ENCODE measurements at regions not wholly inside any gene's neighbourhood (a gene's known extent, or its start where the extent isn't known, plus 50 kb on each side); places are given as distances from the start of the nearest gene placed in this dataset.
"Not testable (repeated sequence)": the region's sequence is repeated elsewhere in the genome, so short reads cannot be mapped to it uniquely, and the experiment has no call there.

DNA sequence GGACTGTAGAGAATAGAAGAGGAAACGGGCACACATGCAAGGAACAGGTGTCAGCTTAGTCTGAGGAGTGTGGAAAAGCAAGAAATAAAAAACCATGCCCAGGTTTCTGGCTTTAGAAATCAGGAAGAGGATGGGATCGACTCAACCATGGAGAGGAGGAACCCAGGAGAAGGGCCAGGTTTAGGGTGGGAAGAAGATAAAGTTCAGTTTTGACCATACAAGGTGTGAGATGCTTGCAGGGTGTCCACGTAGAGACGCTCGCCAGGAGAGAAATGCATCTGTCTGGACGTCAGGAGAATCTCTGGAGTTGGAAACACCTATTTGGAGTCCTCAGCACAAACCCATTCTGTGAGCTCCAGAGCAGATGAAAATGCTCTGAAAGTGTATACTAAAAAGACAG, 275.1 kb downstream of the CYRIA start:
- no peak for DNase-seq

DNA sequence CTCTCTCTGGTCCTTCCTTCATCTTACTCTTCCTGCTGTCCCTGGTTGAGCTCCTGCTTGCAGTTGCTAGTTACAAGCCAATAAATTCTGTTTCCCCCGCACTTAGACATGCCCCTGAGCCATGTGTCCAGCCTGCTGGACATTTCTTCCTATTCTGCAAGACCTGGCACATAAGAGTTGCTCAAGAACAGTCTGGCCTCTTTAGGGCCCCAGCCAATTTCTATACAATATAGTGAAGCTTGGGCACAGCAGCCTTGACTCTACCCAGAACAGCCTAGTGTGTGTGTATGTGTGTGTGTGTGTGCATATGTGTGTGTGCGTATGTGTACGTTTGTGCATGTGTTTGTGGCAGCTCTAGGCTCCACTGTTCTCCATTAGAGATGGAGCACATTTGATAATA, 276.0 kb downstream of the CYRIA start:
- no peak for DNase-seq

DNA sequence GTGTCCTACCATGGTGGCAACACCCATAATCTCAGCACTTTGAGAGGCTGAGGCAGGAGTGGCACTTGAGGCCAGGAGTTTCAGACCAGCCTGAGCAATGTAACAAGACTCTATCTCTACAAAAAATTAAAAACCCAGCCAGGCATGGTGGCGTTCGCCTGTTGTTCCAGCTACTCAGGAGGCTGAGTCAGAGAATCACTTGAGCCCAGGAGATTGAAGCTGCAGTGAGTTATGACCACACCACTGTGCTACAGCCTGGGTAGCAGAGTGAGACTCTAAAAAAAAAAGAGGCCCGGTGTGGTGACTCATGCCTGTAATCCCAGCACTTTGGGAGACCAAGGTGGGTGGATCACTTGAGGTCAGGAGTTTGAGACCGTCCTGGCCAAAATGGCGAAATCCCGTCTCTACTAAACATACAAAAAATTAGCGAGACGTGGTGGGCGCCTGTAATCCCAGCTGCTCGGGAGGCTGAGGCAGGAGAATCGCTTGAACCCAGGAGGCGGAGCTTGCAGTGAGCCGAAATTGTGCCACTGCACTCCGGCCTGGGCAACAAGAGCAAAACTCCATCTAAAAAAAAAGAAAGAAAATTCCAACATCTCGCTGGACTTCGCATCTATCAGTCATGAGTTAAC, 277.3 kb downstream of the CYRIA start:
- DNase-seq = not testable (repeated sequence)

DNA sequence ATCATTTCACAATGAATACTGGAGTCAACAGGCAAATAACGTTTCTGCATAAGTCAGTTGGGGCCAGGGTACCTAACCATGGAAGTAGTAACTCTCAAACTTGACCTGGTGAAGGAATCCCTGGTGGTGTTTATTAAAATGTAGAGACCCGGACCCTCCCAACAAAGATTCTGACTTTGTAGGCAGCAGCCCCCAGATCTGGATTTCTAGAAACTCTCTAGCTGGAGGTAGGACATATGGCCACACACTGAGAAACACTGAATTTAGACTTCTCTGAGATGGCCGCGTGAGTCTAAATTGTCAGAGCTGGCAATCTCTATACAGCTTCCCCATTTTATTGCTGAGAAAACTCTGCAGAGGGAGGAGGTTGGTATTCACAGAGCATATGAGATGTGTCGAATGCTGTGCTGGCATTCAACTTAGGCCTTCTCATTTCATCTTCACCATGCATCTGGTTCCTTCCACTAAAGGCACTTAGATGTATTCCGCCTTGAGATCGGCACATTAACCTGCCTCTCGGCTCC, 278.1 kb downstream of the CYRIA start:
- no peak for DNase-seq

DNA sequence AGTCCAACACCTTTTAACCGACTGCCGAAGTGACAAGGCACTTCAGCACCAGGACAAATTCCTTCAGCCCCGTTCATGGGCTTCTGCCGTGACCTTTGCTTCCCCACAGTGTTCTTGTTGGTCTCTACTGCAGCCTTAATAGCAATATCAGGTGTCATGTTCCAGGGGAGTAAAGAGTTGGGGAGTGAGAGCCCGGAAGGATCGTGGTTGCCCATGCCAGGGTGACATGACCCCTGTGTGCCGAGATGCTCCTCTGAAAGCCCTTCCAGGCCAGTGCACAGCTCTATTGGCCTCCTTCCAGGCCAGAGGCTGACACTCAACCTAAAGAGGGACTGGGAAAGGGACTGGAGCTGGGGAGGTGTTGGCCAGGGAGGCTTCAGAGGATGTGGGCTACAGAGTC, 279.2 kb downstream of the CYRIA start:
- no peak for DNase-seq

DNA sequence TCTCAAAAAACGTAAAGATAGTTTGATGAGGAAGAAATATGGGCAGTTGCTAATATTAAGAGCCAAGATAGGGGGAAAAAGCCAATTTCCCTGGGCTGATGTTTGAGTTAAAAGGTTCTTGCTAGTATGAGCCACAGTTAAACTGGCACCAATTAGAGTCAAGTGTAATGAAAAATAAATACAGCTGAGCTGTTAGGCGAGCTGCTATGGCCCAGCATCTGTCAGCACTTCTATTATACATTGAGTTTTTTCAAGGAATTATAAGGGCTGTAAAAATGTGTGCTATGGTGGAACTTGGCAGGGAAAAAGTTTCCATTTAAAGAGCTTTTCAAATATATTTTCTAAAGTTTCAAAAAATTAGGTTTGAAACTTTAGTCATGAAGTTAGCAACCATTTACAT, 279.6 kb downstream of the CYRIA start:
- no peak for DNase-seq

DNA sequence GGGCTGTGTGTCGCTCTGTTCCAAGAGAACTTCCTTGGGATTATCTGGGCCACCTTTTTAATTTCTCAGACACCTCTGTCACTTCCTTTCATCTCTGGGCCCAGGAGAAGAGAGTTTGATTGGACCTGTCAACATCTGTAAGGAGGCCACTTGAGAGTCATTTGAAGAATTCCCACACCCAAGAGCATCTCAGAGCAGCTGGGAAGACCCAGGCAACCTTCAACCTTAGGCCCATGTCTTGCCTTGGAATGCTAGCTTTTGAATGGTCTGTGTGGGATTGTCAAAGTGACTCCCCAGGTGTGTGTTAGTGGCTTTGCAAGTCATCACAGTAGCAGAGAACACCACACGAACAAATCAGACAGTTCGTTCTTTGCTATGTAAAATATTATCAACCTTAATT, 280.3 kb downstream of the CYRIA start:
- no peak for DNase-seq

DNA sequence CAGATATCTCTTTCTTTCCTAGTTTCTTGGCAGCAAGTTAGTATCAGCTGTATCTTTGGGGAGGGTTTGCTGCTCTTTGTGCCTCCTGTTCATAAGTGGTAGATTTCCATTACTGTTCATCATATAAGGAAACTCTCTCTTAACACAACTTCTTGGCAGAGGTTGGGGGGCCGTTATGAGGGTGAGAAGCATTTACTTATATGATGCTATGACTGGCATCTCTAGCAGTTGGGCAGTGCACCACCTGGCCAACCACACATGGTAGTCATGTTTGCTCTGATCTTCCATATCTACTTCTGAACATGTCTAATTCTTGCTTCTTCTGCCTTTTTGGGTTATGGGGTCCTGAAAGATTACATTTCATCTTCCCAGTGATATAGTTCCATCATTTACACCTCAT, 282.2 kb downstream of the CYRIA start:
- DNase-seq = no peak

DNA sequence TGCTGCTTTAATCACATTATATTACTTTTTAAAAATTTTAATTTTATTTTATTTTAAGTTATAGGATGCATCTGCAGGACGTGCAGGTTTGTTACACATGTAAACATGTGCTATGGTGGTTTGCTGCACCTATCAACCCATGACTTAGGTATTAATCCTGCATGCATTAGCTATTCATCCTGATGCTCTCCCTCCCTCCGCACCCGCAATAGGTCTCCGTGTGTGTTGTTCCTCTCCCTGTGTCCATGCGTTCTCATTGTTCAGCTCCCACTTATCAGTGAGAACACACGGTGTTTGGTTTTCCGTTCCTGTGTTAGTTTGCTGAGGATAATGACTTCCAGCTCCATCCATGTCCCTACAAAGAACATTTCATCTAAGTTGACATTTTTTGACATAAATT, 283.2 kb downstream of the CYRIA start:
- no peak for DNase-seq

DNA sequence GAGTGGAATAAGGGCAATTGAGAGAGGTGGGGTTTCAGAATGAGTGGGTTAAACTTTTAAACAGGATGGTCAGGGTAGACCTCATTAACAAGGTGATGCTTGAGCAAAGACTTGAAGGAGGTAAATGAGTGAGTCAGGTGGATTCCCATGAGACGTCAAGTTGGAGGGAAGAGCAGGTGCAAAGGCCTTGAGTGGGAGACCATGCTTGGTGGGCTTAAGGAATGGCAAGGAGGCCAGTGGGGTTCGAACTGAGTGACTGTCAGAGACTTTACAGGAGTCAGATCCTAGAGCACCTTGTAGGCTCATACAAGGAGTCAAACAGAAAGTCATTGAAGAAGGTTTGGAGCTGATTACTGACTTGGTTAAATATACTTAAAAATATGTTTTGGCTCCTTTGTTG, 284.1 kb downstream of the CYRIA start:
- DNase-seq = no peak

DNA sequence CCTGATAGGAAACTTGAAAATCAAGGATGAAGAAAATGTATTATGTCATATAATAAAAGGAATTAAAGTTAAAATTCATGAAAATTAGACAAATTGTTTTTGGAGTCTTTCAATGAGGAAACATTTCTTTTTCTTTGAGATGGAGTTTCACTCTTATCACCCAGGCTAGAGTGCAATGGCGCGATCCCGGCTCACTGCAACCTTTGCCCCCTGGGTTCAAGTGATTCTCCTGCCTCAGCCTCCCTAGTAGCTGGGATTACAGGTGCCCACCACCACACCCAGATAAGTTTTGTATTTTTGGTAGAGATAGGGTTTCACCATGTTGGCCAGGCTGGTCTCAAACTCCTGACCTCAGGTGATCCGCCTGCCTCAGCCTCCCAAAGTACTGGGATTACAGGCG, 285.7 kb downstream of the CYRIA start:
- DNase-seq = not testable (repeated sequence)

DNA sequence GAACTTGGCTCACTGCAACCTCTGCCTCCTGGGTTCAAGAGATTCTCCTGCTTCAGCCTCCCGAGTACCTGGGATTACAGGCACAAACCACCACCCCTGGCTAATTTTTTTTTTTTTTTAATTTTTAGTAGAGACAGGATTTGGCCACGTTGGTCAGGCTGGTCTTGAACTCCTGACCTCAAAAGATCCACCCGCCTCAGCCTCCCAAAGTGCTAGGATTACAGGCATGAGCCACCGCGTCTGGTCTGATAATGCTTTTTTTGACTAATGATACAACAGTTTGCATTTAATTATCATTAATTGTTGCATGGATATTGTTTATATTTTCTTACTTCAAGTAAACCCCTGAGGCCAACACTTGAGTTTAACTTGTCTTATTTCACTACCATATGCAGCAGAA, 286.6 kb downstream of the CYRIA start:
- not testable (repeated sequence) for DNase-seq

DNA sequence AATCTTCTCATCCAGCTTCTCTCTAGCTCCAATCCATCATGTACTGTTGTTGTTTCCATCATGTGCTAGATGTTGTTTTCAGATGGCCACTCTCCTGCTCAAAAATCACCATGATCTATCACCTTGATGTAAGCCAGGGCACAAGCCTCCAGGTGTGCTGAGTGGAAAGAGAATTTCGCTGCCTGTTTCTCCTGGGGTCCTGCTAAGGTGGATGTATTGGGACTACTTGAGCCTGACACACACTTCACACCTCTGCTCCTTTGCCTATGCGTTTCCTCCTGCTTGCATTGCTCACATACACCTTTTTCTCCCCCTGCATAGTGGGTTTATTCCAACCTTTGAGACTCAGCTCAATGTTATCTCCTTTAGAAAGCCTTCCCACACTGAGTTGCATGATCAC, 287.6 kb downstream of the CYRIA start:
- DNase-seq = no peak

DNA sequence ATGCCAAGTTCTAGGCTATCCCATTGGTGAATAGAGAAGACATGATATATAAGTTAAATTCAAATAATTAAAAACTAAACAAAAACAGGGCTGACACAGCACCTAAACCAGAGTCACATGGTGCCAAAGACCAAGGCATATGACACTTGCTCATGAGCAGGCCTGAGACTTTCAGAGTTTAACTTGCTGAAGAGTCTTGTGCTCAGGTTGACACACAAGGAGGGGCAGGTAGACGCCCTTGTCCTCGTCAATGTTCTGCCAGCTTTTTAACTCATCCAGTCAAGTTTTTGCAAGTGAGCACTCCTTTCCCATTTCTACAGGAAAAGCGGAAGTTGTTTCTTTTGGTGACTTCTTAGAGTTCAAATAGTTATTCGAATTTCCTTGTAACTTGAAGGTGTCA, 289.7 kb downstream of the CYRIA start:
- no peak for DNase-seq

DNA sequence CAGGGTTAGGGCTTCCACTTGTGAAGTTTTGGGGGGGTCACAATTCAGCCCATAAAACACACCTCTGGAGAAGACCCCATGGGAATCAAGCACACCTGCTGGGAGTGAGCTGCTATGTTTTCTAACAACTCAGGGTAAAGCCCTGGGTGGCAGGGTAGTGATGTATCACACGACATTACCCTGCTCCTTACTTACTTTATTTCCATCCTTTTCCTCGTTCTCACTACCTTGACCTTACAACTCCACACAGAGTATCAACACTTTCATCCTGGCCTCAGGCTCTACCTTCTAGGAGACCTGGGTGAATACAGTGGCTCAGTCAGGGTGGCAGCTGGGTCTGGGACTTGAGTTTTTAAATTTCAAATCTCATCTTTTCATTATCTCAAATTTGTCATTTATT, 290.3 kb downstream of the CYRIA start:
- DNase-seq = no peak

DNA sequence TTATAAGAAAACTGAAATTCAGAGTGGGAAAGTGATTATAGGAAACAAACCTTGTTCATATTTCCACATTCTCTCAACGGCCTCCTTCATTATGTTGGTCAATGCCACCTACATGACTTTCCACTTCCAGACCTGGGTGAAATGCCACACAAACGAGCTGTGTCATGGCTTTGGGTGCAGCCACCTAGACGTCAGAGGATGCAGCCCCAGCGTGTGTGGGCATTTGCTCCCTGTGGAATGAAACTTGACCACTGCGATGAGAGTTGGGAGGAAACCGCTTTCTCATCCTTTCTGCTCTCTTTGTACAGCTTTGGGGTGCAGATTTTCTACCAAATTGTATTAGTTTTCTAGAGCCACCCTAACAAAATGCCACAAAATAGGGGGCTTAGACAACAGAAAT, 291.0 kb downstream of the CYRIA start:
- DNase-seq = no peak

DNA sequence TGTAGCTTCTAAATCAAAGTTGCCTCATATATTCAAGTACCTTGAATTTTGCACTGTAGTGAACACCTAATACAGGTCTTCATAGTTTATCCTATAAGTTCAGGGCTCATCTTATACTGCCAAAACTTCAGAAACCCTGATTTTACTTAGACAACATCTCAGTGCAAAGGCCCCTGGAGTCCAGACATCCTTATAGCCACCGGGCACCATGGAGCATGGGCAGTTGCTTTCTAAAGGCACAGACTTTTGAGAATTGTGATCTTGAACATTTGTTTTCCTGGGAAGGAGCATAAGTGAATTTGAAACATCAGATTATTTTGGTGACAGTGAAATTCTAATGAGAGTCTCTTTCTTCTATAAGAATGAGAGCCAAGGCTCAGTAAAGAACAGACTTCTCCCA, 292.3 kb downstream of the CYRIA start:
- no peak for DNase-seq

DNA sequence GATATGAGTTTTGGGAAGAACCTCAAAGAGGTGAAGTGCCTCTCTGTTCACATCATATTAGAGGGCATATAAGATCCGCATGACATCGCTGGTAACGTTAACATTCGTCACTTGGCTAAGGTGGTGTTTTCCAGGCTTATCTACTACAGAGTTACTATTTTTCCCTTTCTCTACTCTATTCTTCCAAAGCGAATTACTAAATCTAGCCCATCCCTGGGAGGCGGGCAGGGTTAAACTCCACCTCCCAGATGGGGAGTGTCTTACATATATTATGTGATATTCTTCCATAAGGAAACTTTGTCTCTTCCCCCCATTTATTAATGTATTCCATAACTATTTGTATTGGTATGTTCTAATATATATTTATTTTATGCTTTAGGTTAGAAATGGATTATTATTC, 293.9 kb downstream of the CYRIA start:
- no peak for DNase-seq

DNA sequence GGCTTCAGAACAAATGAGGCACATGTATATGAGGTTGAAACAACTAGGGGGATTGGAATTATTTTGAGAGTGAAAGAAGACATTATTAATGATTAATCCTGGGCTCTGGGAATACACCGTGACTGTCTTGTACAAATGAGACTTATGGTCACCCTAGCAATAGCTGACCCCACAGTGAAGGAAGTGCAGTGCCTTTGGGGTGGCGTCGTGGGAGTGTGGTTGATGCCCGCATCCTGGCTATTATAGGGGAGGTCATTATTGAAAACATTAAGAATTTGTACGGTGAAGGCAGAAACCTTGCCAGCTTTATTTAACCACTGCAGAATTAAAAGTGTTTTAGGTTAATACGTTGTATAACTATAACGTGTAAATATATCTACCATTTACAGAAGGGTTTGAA, 296.7 kb downstream of the CYRIA start:
- DNase-seq = no peak

DNA sequence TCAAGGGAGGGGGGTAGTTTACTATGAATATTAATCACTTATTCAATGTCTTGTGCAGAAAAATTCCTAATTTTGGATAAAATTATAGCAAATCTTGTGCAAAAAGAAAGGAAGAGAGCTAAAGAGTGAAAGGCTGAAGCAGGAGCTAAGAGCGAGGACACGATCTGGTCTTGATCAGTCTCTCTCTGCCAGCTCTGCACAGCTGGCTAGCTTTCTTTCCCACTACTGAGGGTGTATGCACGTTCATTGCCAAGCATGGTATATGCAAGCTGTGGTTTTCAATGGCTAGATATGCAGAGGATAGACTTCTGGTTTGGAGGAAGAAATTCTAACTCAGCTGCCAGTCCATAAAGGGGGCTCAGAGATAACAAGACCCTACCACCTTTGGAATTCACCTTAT, 297.3 kb downstream of the CYRIA start:
- no peak for DNase-seq

DNA sequence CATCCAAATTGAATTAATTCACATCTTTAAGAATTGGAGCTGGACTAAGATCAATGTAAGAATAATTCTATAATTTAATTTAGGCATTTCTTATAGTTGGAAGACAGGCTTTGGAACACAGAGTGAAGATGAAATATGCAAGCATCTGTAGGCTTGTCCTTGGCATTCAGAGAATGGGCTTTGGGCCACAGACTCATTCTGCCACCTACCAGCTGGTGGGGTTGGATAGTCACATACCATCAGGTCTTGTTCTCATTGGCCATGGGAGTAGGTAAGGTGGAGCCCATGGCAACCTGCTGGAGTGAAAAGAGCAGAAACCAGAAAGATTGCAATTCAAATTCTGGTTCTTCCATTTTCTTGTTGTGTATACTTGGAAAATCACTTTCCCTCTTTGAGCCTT, 300.3 kb downstream of the CYRIA start:
- no peak for DNase-seq

DNA sequence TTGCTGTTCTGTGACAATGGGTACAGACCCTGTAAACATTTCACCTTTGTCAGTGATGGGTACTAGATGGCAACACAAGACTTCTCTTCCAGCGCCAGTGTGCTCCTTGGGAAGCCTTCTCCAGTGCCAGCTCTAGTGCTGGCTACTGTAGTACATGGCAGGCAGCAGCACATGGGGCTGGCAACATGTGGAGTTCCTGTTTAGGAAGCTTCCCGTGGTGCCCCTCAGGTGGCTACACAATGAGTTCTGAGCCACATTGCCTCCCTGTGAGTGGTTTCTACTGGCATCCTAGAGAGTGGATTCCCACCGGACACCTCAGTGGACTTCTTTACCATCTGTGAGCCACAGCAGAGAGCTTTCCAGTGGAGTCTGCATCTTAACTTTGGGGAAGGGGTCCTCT, 302.1 kb downstream of the CYRIA start:
- DNase-seq = no peak

DNA sequence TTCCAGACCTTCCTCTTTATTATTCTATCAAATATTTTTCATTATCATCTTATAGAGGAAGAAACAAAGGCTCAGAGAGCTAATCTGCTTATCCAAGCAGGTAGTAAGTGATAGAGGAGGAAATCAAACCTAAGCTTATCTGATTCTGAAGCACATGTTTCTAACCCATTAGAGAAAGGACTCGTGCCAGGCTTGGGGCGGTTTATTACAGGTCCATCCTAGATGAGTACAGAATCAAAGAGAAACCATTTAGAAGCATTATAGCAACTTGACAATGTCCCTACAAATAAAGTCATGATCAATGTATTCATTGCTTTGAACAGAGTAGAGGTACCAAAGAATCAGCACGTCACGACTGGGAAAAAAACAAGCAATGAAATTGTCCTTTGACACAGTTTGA, 303.0 kb downstream of the CYRIA start:
- no peak for DNase-seq

DNA sequence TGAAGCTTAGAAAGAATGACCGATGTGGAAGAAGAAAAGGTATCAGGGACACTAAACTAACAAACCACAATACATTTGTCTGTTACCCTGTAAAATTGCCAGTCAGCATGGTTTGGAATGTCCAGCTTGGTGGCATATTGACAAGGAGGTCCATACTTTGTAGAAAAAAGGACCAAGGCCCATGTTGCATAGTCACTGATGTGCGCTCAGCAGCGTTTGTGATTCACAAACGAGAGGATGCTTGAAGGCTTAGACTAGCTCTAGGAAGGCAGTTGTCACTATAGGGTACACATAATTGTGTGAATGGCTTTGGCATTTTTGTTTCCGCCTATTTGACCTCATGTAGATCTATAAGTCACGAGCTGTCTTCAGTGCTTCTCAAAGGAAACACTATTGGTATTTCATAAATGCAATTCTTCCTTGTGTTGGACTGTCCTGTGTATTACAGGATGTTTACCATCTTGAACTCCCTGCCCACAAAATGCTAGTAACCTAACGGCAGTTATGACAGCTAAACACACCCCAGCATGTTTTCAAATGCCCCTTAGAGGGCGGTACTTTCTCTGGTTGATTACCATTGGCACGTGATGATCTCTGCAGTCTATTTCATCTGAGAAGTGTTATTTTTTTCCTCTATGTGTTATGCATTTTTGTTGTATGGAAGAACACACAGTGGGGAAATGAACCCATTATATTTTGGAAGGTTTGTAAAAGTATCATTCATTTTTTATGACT, 304.2 kb downstream of the CYRIA start:
- no peak for DNase-seq

DNA sequence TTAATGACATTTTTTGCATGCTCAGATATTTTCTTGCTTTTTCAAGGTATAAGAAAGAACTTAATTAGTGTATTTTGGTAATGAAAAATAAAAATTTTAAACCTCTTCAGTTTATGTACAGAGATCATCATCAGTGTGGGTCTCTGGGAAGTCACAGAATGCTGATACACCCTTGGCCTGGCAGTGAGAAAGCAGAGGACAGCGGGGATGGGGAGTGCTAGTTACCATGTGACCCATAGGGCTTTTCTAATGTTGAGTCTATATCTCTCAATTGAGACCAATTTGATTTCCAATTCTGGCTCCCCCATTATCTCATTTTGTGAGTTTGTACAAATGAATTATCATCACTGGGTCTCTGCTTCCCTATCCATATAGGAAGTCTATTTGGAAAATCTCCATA, 305.7 kb downstream of the CYRIA start:
- DNase-seq = no peak
